ENCODE measurements at regions not wholly inside any gene's neighbourhood (a gene's known extent, or its start where the extent isn't known, plus 50 kb on each side); places are given as distances from the start of the nearest gene placed in this dataset.

GRCh38 chr6:167588920-167589614, 237.6 kb upstream of the AFDN start (continued):
- TF ChIP-seq UBTF (IDR thresholded peaks at IDR 0.05; ENCODE audit: borderline replicate concordance in 1 of 2, low read depth in 2 of 2, low read length in 2 of 2), result no peak

- Histone ChIP-seq H3K4me3 (no peak overlapping the region), H3K4me2 (ENCODE audit: insufficient read depth, low read length) (no peak overlapping the region), H3K4me1 (replicated peaks in 1 of 2; ENCODE audit: control insufficient read depth in 2 of 2, insufficient read depth in 2 of 2, low read length in 2 of 2) (no peaks in the 10 kb centered on the region), H3K27me3 (ENCODE audit: control insufficient read depth in 2 of 2, insufficient read depth in 2 of 2, low read length in 2 of 2) (peaks cover 0 to 18% of the 10 kb centered on the region in 2 experiments; a peak in 3 of 5 replicates), H3K79me2 (ENCODE audit: control insufficient read depth, insufficient read depth, low read length) (no peaks in the 10 kb centered on the region), H3K9me1 (ENCODE audit: control insufficient read depth, insufficient read depth, low read length) (no peaks in the 10 kb centered on the region), H4K20me1 (replicated peaks; ENCODE audit: control insufficient read depth, insufficient read depth, low read length) (no peaks in the 10 kb centered on the region), H3K27ac (ENCODE audit: extremely low read depth, low read depth, low read length) (no peak overlapping the region), H3K9ac (ENCODE audit: insufficient read depth in 1 of 2, low read depth in 2 of 2, low read length in 2 of 2) (no peak overlapping the region), H3K36me3 (ENCODE audit: control insufficient read depth, insufficient read depth, low read length) (no peaks in the 10 kb centered on the region), H2AFZ (ENCODE audit: low read depth, low read length) (no peak overlapping the region), H3K9me3 (replicated peaks; ENCODE audit: control insufficient read depth, insufficient read depth, low read depth, low read length) (no peaks in the 10 kb centered on the region; the same call in 1 of the 2 replicates)
- 0% methylated on average over 10 of the region's 10 CpGs for WGBS (ENCODE audit: insufficient coverage, low coverage, missing lambda C conversion rate)
- ATAC-seq (no peak), FAIRE-seq (no peak), DNase-seq (ENCODE audit: extremely low read depth in 1 of 4, low spot score in 3 of 4) (no peak)
- intact Hi-C loops (cut with micrococcal nuclease), result no loop called here
- POLR2A ChIA-PET, result interaction anchor here (1.0 kb wide), 1 partner anchor 53 kb away, joined by 3 read pairs; no protein-coding TSS in a partner anchor
- in situ Hi-C loops (cut with MboI), result no loop called here
- CTCF ChIA-PET (ENCODE audit: low intra/inter-chr PET ratio), result no interaction called here
- BruUV-seq (replicated peaks), result no TSS peak
- TF ChIP-seq CGGBP1 (CRISPR knock-in tag; IDR thresholded peaks at IDR 0.05), result no peak
- no peak for TF ChIP-seq ZNF23 (CRISPR knock-in tag; IDR thresholded peaks at IDR 0.05)
- TF ChIP-seq SRF (CRISPR knock-in tag; IDR thresholded peaks at IDR 0.05), result no peak
- TF ChIP-seq ZNF644 (tag; IDR thresholded peaks at IDR 0.05; ENCODE audit: low read depth), result no peak
- TF ChIP-seq CSDE1 (IDR thresholded peaks at IDR 0.05), result no peak
- TF ChIP-seq DLX4 (CRISPR knock-in tag; IDR thresholded peaks at IDR 0.05), result no peak
- TF ChIP-seq MYC (IDR thresholded peaks at IDR 0.05; ENCODE audit: low read depth, low read length), result no peak
- no peak for TF ChIP-seq MYC (CRISPR knock-in tag; IDR thresholded peaks at IDR 0.05; ENCODE audit: borderline replicate concordance, low read depth)
- no peak for TF ChIP-seq MAFK (IDR thresholded peaks at IDR 0.05; ENCODE audit: low read length)
- TF ChIP-seq BMI1 (IDR thresholded peaks at IDR 0.05; ENCODE audit: low read length), result no peak
- TF ChIP-seq ETV6 (IDR thresholded peaks at IDR 0.05; ENCODE audit: borderline replicate concordance in 1 of 2, low read depth in 2 of 2, low read length in 1 of 2), result no peak
- TF ChIP-seq ETV6 (CRISPR knock-in tag; IDR thresholded peaks at IDR 0.05; ENCODE audit: borderline replicate concordance), result no peak
- TF ChIP-seq CTCF (IDR thresholded peaks at IDR 0.05 in 2 of 3, conservative IDR thresholded peaks at IDR 0.05 in 1 of 3; ENCODE audit: insufficient read depth in 2 of 3, low read depth in 1 of 3, low read length in 3 of 3), result no peak
- TF ChIP-seq ATF2 (CRISPR knock-in tag; IDR thresholded peaks at IDR 0.05), result no peak
These were observed 237.1 kb upstream of the AFDN start for GRCh38 chr6:167589615-167589940.
